NT2/D1 (cell line): ENCODE measurements at regions not wholly inside any gene's neighbourhood (a gene's known extent, or its start where the extent isn't known, plus 50 kb on each side); places are given as distances from the start of the nearest gene placed in this dataset.

Source experiments
- SUZ12 ChIP-seq: IDR thresholded peaks from 2 replicates; pipeline ENCODE4 v1.6.1; 2011; ENCODE audit not compliant: insufficient read length, insufficient read depth; ENCODE audit errors: extremely low read depth
- YY1 ChIP-seq: IDR thresholded peaks from 2 replicates; pipeline ENCODE4 v1.6.1; 2011; ENCODE audit not compliant: insufficient read length, insufficient read depth
- ZNF274 ChIP-seq: IDR thresholded peaks from 2 replicates; pipeline ENCODE4 v1.6.1; 2011; ENCODE audit warnings: mild to moderate bottlenecking, low read depth, low read length

DNA sequence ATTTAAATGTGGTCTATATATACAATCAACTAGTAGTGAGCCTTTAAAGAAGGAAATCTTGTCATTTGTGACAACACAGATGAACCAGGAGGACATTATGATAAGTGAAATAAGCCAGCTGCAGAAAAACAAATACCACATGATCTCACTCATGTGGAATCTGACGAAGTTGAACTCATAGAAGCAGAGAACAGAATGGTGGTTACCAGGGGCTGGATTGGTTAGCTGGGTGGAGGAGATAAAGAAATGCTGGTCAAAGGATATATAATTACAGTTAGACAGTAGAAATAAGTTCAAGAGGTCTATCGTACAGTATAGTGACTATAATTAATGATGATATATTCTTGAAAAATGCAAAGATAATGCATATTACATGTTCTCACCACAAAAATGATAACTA, 267.9 kb downstream of the FBXO15 start:
- TF ChIP-seq ZNF274 (no peak), SUZ12 (no peak), YY1 (no peak)
